CD4-positive, alpha-beta T cell treated with Interleukin-15 for 1 hour (primary cell): ENCODE measurements at regions not wholly inside any gene's neighbourhood (a gene's known extent, or its start where the extent isn't known, plus 50 kb on each side); places are given as distances from the start of the nearest gene placed in this dataset.
"Not testable (repeated sequence)": the region's sequence is repeated elsewhere in the genome, so short reads cannot be mapped to it uniquely, and the experiment has no call there.

ENCODE experiments used
- DNase-seq: peaks from one replicate; pipeline ENCODE4 v3.0.0-alpha.2; 2020

- no peak for DNase-seq
Measured at GRCh38 chr14:23763394-23763793, 127.2 kb downstream of the DHRS2 start.

GRCh38 chr14:23766737-23767401 lies 130.7 kb downstream of the DHRS2 start:
- no peak for DNase-seq

GRCh38 chr14:23769221-23769728 lies 133.1 kb downstream of the DHRS2 start:
- not testable (repeated sequence) for DNase-seq

- DNase-seq = no peak
Measured at GRCh38 chr14:23773981-23774380, 137.8 kb downstream of the DHRS2 start.

- no peak for DNase-seq
Measured at GRCh38 chr14:23776296-23776695, 140.1 kb downstream of the DHRS2 start.

- no peak for DNase-seq
Measured at GRCh38 chr14:23785208-23785607, 149.0 kb downstream of the DHRS2 start.

- DNase-seq = no peak
Measured at GRCh38 chr14:23787436-23787835, 151.3 kb downstream of the DHRS2 start.

GRCh38 chr14:23789696-23790095 lies 153.5 kb downstream of the DHRS2 start:
- no peak for DNase-seq

GRCh38 chr14:23793532-23793931 lies 157.4 kb downstream of the DHRS2 start:
- no peak for DNase-seq

- no peak for DNase-seq
Measured at GRCh38 chr14:23800811-23801210, 152.8 kb upstream of the DHRS4 start.

GRCh38 chr14:23801766-23802165 lies 151.8 kb upstream of the DHRS4 start:
- no peak for DNase-seq

GRCh38 chr14:23804817-23805216 lies 148.8 kb upstream of the DHRS4 start:
- no peak for DNase-seq

- no peak for DNase-seq
Measured at GRCh38 chr14:23805761-23806160, 147.8 kb upstream of the DHRS4 start.

- no peak for DNase-seq
Measured at GRCh38 chr14:23814527-23815256, 138.9 kb upstream of the DHRS4 start.

GRCh38 chr14:23816371-23816770 lies 137.2 kb upstream of the DHRS4 start:
- DNase-seq = no peak

GRCh38 chr14:23817164-23817767 lies 136.3 kb upstream of the DHRS4 start:
- DNase-seq = no peak

- DNase-seq = no peak
Measured at GRCh38 chr14:23827100-23827892, 126.3 kb upstream of the DHRS4 start.

- DNase-seq = no peak
Measured at GRCh38 chr14:23828001-23828400, 125.6 kb upstream of the DHRS4 start.

- DNase-seq = no peak
Measured at GRCh38 chr14:23828616-23829015, 125.0 kb upstream of the DHRS4 start.

GRCh38 chr14:23829736-23830471 lies 123.7 kb upstream of the DHRS4 start:
- DNase-seq = no peak

GRCh38 chr14:23831596-23831995 lies 122.0 kb upstream of the DHRS4 start:
- DNase-seq = peak; percentile 18

- DNase-seq = no peak
Measured at GRCh38 chr14:23861666-23862065, 91.9 kb upstream of the DHRS4 start.
